ENCODE measurements at regions not wholly inside any gene's neighbourhood (a gene's known extent, or its start where the extent isn't known, plus 50 kb on each side); places are given as distances from the start of the nearest gene placed in this dataset.

DNA sequence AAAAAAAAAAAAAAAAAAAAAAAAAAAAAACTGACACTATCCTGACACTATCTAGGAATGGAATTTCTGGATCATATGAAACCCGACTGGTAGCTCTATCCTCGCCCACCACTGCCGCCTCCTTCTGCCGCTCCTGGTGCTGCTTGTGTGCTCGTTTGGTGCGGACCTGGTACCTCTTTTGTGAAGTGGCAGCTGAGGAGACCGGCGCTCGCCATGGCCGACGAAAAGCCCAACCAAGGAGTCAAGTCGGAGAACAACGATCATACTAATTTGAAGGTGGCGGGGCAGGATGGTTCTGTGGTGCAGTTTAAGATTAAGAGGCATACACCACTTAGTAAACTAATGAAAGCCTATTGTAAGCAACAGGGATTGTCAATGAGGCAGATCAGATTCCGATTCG, 130.6 kb downstream of the SEPTIN14 start:
- TF ChIP-seq POLR2A (IDR thresholded peaks at IDR 0.05; ENCODE audit: low read length): no peak
- no peak for TF ChIP-seq GATA1 (IDR thresholded peaks at IDR 0.05; ENCODE audit: low read depth, low read length)

Data from erythroblast (primary cell).